ENCODE measurements at regions not wholly inside any gene's neighbourhood (a gene's known extent, or its start where the extent isn't known, plus 50 kb on each side); places are given as distances from the start of the nearest gene placed in this dataset.

DNA sequence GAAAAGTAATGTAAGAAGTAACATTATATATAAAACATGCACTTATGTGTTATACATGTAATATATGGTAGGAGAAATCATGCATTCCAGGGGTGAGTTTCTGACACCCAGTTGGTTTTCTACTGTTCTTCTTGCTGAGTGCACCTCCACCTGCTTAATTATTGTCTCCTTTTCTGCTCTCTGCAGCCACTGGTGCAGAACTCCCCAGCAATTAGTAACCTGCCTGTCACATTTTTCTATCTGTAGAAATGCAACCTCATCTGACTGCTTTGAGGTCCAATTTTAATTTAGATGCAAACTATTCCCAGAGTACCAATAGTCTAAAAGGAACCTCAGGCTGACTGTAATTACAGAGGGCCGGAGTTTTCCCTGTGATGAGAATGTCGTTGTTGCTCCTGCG lies 842.1 kb downstream of the AACS start:
- H3K9me3 ChIP-seq (replicated peaks; ENCODE audit: control insufficient read depth, insufficient read depth, low read length), result peaks cover 5% of the 10 kb centered on the region
- no peak overlapping the region for H3K27ac ChIP-seq (ENCODE audit: insufficient read depth, low read depth, low read length)
- no peaks in the 10 kb centered on the region for H3K36me3 ChIP-seq (ENCODE audit: control insufficient read depth in 2 of 2, extremely low read depth in 1 of 2, insufficient read depth in 2 of 2, low read length in 2 of 2)
- H3K4me1 ChIP-seq (ENCODE audit: control insufficient read depth, extremely low read depth, insufficient read depth, low read length), result no peaks in the 10 kb centered on the region
- no peak overlapping the region for H2AFZ ChIP-seq (ENCODE audit: low read depth, low read length)
- ChIA-PET CTCF (no interaction called here), POLR2A (no interaction called here)
- FAIRE-seq (no peak), DNase-seq (ENCODE audit: low read depth, low spot score) (no peak)
- no TSS peak for BruUV-seq (replicated peaks)
- H4K20me1 ChIP-seq (replicated peaks; ENCODE audit: control insufficient read depth, extremely low read depth, insufficient read depth, low read length), result no peaks in the 10 kb centered on the region
- dilution Hi-C loops (cut with MboI; ENCODE audit: extremely low pct_ligation_motif_present, low sequenced_read_pairs) (no loop called here), intact Hi-C loops (cut with micrococcal nuclease) (no loop called here)
- TF ChIP-seq GATA2 (IDR thresholded peaks at IDR 0.05; ENCODE audit: insufficient read depth, insufficient read length, low read depth, low read length), result no peak
- no peak for TF ChIP-seq EZH2 (IDR thresholded peaks at IDR 0.05; ENCODE audit: borderline replicate concordance, low read depth, low read length, severe bottlenecking)
- no peak for TF ChIP-seq JUN (IDR thresholded peaks at IDR 0.05; ENCODE audit: borderline replicate concordance, insufficient read depth, insufficient read length, low read depth)
- TF ChIP-seq, protein P1, sequence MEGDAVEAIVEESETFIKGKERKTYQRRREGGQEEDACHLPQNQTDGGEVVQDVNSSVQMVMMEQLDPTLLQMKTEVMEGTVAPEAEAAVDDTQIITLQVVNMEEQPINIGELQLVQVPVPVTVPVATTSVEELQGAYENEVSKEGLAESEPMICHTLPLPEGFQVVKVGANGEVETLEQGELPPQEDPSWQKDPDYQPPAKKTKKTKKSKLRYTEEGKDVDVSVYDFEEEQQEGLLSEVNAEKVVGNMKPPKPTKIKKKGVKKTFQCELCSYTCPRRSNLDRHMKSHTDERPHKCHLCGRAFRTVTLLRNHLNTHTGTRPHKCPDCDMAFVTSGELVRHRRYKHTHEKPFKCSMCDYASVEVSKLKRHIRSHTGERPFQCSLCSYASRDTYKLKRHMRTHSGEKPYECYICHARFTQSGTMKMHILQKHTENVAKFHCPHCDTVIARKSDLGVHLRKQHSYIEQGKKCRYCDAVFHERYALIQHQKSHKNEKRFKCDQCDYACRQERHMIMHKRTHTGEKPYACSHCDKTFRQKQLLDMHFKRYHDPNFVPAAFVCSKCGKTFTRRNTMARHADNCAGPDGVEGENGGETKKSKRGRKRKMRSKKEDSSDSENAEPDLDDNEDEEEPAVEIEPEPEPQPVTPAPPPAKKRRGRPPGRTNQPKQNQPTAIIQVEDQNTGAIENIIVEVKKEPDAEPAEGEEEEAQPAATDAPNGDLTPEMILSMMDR (IDR thresholded peaks at IDR 0.05; ENCODE audit: extremely low read depth in 1 of 2, insufficient read depth in 1 of 2, low read depth in 1 of 2, low read length in 2 of 2), result no peak
- TF ChIP-seq POLR2AphosphoS5 (IDR thresholded peaks at IDR 0.05; ENCODE audit: insufficient read depth, low read depth, low read length), result no peak
- no peak for TF ChIP-seq POLR2A (IDR thresholded peaks at IDR 0.05; ENCODE audit: low read depth, low read length)
- no peak for TF ChIP-seq FOS (IDR thresholded peaks at IDR 0.05; ENCODE audit: borderline replicate concordance, insufficient read depth, low read length)
- no peak for TF ChIP-seq MYC (IDR thresholded peaks at IDR 0.05; ENCODE audit: low read depth, low read length)
- TF ChIP-seq, protein P2, sequence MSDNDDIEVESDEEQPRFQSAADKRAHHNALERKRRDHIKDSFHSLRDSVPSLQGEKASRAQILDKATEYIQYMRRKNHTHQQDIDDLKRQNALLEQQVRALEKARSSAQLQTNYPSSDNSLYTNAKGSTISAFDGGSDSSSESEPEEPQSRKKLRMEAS (IDR thresholded peaks at IDR 0.05; ENCODE audit: insufficient read depth, insufficient read length), result no peak
- no peaks in the 10 kb centered on the region for H3K79me2 ChIP-seq (ENCODE audit: control insufficient read depth, insufficient read depth, low read length)
- H3K4me3 ChIP-seq (replicated peaks in 1 of 3; ENCODE audit: insufficient read depth in 1 of 3, low read depth in 1 of 3, low read length in 3 of 3), result no peak overlapping the region
- no peak overlapping the region for H3K4me2 ChIP-seq (ENCODE audit: insufficient read depth, low read length)
- no peaks in the 10 kb centered on the region for H3K27me3 ChIP-seq (ENCODE audit: control insufficient read depth in 2 of 2, insufficient read depth in 2 of 2, low read length in 2 of 2)
- H3K9ac ChIP-seq (replicated peaks; ENCODE audit: extremely low read depth, insufficient read depth, low read length), result no peak overlapping the region
- H3K9me1 ChIP-seq (replicated peaks; ENCODE audit: control insufficient read depth, extremely low read depth, insufficient read depth, low read length), result no peaks in the 10 kb centered on the region

Data from endothelial cell of umbilical vein (primary cell).